Psoas muscle (tissue), 7 donors: ENCODE measurements at regions not wholly inside any gene's neighbourhood (a gene's known extent, or its start where the extent isn't known, plus 50 kb on each side); places are given as distances from the start of the nearest gene placed in this dataset.

ENCODE experiments used
- ATAC-seq, 4 donors: fragments of 200-7000 bp; cut with Tn5 transposase; one replicate each; pipeline ENCODE4 v1.9.1; 2020; ENCODE audit warnings: moderate library complexity in 3 of 4, mild to moderate bottlenecking in 2 of 4
- DNase-seq, 2 donors: peaks; one replicate each; pipeline ENCODE4 v3.0.0-alpha.2; 2020
- H3K27ac ChIP-seq: fragments of 200-600 bp; one replicate; pipeline ENCODE4 v1.8.0; 2022
- H3K27me3 ChIP-seq, 3 donors: fragments of 200-600 bp in 1 of 3; one replicate each; pipeline versions ENCODE4 v1.6.1 to v1.8.0; 2013 to 2022; ENCODE audit warnings: low read length in 2 of 3, mild to moderate bottlenecking in 2 of 3, moderate library complexity in 1 of 3; ENCODE audit not compliant: insufficient read depth in 3 of 3
- H3K36me3 ChIP-seq, 2 donors: fragments of 200-600 bp in 1 of 2; one replicate each; pipeline versions ENCODE4 v1.6.1 to v1.8.0; 2013 to 2022; ENCODE audit warnings: low read depth in 1 of 2, mild to moderate bottlenecking in 1 of 2, moderate library complexity in 1 of 2; ENCODE audit not compliant: insufficient read depth in 1 of 2
- H3K4me1 ChIP-seq: fragments of 200-600 bp; one replicate; pipeline ENCODE4 v1.8.0; 2022
- H3K4me3 ChIP-seq: fragments of 200-600 bp; one replicate; pipeline ENCODE4 v1.8.0; 2022; ENCODE audit warnings: mild to moderate bottlenecking
- H3K9me3 ChIP-seq: fragments of 200-600 bp; one replicate; pipeline ENCODE4 v1.8.0; 2022
- WGBS, 3 donors: extraction: QIAGEN DNeasy Blood & Tissue Kit; methylation state at CpG; one replicate each; pipeline versions ENCODE4 v1.1.6 to v1.1.7; 2013; 5-methylcytosine and 5-hydroxymethylcytosine counted together
- intact Hi-C, 2 donors: fragments of 100-400 bp; cut with DNase I; formaldehyde crosslinking; loops; one replicate each; pipeline versions ENCODE4 v1.11.0 to v1.14.2; 2022
- TF ChIP-seq, protein P1 (sequence below): fragments of 200-600 bp; IDR thresholded peaks from one replicate; pipeline ENCODE4 v1.8.0; 2022; ENCODE audit warnings: antibody characterized with exemption
- donor health status: healthy with polysubstance abuse.
- donor health status: DM: no; HTN: no; CAD: no; lungs with moderate emphysema.
- donor health status: Bipolar disorder and iron deficiency.
- donor health status: healthy.
- donor health status: DM: yes; HTN: yes; CAD: no.
- donor health status: DM: no; HTN: no; CAD: no.
- donor health status: DM: yes; HTN: yes; CAD: no.

DNA sequence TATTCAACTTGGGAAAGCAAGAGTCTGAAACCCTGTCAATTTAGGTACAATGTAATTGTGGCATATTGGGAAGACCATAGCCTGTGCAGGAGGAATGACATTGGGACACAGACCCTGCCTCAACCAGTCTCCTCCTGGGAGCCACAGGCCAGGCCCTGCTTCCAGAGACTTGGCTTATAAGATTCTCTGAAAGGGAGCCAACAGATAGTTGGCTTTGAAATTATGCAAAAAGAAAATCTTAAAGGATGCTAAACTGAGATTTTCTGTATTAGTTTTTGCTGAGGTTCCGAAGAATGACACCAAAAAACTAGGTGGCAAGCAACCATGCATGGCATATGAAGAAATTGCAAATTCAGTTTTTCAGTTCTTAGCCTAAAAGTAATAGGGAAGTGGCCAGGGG lies 76.4 kb upstream of the CYRIA start:
- 93 to 95% (median 93%) methylated on average over 1 of the region's 1 CpG for WGBS, 3 donors
- intact Hi-C loops = no loop called here
- ATAC-seq (no peak), DNase-seq (no peak)
- Histone ChIP-seq H3K27me3 (no peaks in the 10 kb centered on the region), H3K4me1 (peaks cover 13% of the 10 kb centered on the region), H3K36me3 (no peaks in the 10 kb centered on the region), H3K4me3 (no peak overlapping the region), H3K27ac (no peak overlapping the region), H3K9me3 (no peaks in the 10 kb centered on the region)
- TF ChIP-seq, protein P1, sequence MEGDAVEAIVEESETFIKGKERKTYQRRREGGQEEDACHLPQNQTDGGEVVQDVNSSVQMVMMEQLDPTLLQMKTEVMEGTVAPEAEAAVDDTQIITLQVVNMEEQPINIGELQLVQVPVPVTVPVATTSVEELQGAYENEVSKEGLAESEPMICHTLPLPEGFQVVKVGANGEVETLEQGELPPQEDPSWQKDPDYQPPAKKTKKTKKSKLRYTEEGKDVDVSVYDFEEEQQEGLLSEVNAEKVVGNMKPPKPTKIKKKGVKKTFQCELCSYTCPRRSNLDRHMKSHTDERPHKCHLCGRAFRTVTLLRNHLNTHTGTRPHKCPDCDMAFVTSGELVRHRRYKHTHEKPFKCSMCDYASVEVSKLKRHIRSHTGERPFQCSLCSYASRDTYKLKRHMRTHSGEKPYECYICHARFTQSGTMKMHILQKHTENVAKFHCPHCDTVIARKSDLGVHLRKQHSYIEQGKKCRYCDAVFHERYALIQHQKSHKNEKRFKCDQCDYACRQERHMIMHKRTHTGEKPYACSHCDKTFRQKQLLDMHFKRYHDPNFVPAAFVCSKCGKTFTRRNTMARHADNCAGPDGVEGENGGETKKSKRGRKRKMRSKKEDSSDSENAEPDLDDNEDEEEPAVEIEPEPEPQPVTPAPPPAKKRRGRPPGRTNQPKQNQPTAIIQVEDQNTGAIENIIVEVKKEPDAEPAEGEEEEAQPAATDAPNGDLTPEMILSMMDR = no peak

DNA sequence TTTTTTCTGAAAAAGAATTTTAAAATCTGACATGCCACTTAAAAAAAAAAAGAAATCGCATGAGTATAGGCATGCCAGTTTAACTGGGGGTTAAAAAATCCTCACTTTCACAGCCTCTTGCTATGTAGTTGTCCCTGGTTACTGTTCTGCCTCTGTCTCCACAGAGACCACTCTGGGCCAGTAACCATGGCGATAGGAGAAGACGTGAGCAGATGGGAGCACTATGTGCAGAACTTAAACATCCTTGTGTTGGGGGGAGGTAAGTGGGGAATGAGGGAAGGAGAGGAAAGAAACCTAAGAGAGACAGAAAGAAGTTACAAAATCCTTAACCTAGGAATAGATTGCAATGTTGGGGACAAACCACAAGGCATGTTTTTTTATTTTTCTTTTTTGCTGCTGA lies 75.9 kb upstream of the CYRIA start:
- 82 to 87% (median 83%) methylated on average over 3 of the region's 3 CpGs for WGBS, 3 donors
- intact Hi-C loops = no loop called here

DNA sequence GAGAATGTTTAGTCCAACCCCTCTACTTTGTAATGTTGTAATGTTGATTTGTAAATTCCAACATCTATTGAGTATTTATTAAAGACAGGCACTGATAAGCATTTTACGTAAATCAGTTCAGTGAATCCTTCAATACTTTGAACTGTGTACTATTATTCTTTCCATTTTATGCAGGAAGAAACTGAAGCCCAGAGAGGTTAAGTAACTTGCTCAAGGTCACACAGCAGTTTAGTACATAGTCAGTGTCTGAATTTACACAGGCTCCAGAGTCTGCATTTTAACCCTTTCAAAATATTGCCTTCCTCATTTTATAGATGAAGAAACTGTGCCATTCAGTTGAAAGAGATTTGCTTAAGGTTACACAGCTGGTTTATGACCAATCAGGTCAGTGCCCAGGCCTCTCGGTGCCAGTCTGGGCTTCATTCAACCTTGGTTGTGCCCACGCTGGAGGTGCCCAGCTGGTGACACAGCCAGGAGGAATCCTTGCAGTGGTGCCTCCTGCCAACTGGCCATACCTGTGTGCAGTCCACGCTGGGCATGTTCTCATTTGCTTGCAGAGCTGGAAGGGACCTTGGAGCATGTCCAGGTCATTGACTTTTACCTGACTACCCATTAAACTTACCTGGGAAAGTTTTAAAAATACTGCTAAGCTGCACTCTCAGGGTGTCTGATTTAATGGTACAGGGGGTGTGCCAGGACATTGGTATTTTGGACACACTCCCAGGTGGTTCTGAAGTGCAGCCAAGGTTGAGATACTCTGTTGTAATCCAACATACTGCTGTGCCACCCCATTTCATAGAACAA lies 74.3 kb upstream of the CYRIA start:
- TF ChIP-seq, protein P1 = no peak
- Histone ChIP-seq H3K27me3 (no peaks in the 10 kb centered on the region), H3K4me3 (no peak overlapping the region), H3K27ac (peak overlapping the region; percentile 39), H3K36me3 (no peaks in the 10 kb centered on the region), H3K4me1 (peaks cover 13% of the 10 kb centered on the region), H3K9me3 (no peaks in the 10 kb centered on the region)
- ATAC-seq = peak; percentile 89 to 95 (median 94)
- 45 to 53% (median 50%) methylated on average over 4 of the region's 4 CpGs for whole genome bisulfite sequencing, 3 donors
- intact Hi-C loops = no loop called here
- peak in 1 of 2 donors; percentile 66 for DNase-seq

More for the DNA sequence above, 75.9 kb upstream of the CYRIA start:
- TF ChIP-seq, protein P1 = no peak
- ATAC-seq = no peak
- peaks cover 13% of the 10 kb centered on the region for H3K4me1 ChIP-seq
- no peaks in the 10 kb centered on the region for H3K27me3 ChIP-seq
- DNase-seq = no peak
- no peak overlapping the region for H3K27ac ChIP-seq
- H3K36me3 ChIP-seq = no peaks in the 10 kb centered on the region
- H3K9me3 ChIP-seq = no peaks in the 10 kb centered on the region
- no peak overlapping the region for H3K4me3 ChIP-seq

- H3K4me3 ChIP-seq = no peak overlapping the region
- peak in 1 of 4 donors; percentile 39 for ATAC-seq
- H3K36me3 ChIP-seq = no peaks in the 10 kb centered on the region
- WGBS, 3 donors = 55 to 73% (median 66%) methylated on average over 6 of the region's 6 CpGs
- no peak for DNase-seq
- H3K27me3 ChIP-seq = no peaks in the 10 kb centered on the region
- H3K27ac ChIP-seq = no peak overlapping the region
- H3K4me1 ChIP-seq = peaks cover 13% of the 10 kb centered on the region
- intact Hi-C loops = no loop called here
- no peaks in the 10 kb centered on the region for H3K9me3 ChIP-seq
- TF ChIP-seq, protein P1 = no peak
These were observed 73.0 kb upstream of the CYRIA start for GRCh38 chr2:16738361-16739225.
